Gastrocnemius medialis (tissue), 4 donors: ENCODE measurements at regions not wholly inside any gene's neighbourhood (a gene's known extent, or its start where the extent isn't known, plus 50 kb on each side); places are given as distances from the start of the nearest gene placed in this dataset.

Source experiments
- ATAC-seq, 2 donors: fragments of 150-250 bp; one replicate each; pipeline ENCODE4 v1.9.1; 2016
- DNase-seq, 2 donors: peaks; one replicate each; pipeline ENCODE4 v3.0.0-alpha.2; 2019
- H3K27ac ChIP-seq, 4 donors: fragments of 200-600 bp; sonication (generic); 1 replicate in 1 of 4; 2 replicates in 3 of 4; pipeline ENCODE4 v1.5.1; 2016 to 2018; ENCODE audit warnings: mild to moderate bottlenecking in 2 of 4, moderate library complexity in 1 of 4
- H3K27me3 ChIP-seq, 3 donors: fragments of 200-600 bp; sonication (generic) in 2 of 3; 1 replicate in 1 of 3; 2 replicates in 2 of 3; pipeline versions ENCODE4 v1.5.1 to v1.6.0; 2016 to 2019; ENCODE audit warnings: mild to moderate bottlenecking in 1 of 3, moderate library complexity in 1 of 3
- H3K36me3 ChIP-seq, 2 donors: fragments of 200-600 bp; sonication (generic) in 1 of 2; one replicate each; pipeline ENCODE4 v1.5.1; 2017 to 2018
- H3K4me1 ChIP-seq, 2 donors: fragments of 200-600 bp; sonication (generic) in 1 of 2; one replicate each; pipeline ENCODE4 v1.5.1; 2016 to 2017; ENCODE audit warnings: mild to moderate bottlenecking in 2 of 2
- H3K4me3 ChIP-seq, 4 donors: fragments of 200-600 bp; sonication (generic) in 3 of 4; 1 replicate in 1 of 4; 2 replicates in 3 of 4; pipeline ENCODE4 v1.5.1; 2016 to 2019; ENCODE audit warnings: mild to moderate bottlenecking in 2 of 4
- H3K9me3 ChIP-seq, 3 donors: fragments of 200-600 bp; sonication (generic) in 2 of 3; 1 replicate in 1 of 3; 2 replicates in 2 of 3; pipeline ENCODE4 v1.5.1; 2016 to 2019
- POLR2A ChIP-seq, 2 donors: fragments of 450-650 bp; IDR thresholded peaks; one replicate each; pipeline ENCODE4 v1.6.1; 2017; ENCODE audit warnings: antibody characterized with exemption in 2 of 2, mild to moderate bottlenecking in 2 of 2, moderate library complexity in 2 of 2
- in situ Hi-C, 4 donors: fragments of 200-750 bp; cut with MboI; loops; one replicate each; pipeline versions ENCODE4 v1.15.0 to v1.8.0; 2017; ENCODE audit warnings: low sequenced_read_pairs in 4 of 4
- intact Hi-C: fragments of 100-400 bp; cut with DNase I; formaldehyde crosslinking; loops from one replicate; pipeline ENCODE4 v1.15.1; 2023; ENCODE audit warnings: low total_unique reads
- TF ChIP-seq, protein P1 (sequence below), 5 experiments: fragments of 450-650 bp in 3 of 5; fragments of 200-600 bp in 2 of 5; sonication (generic) in 2 of 5; IDR thresholded peaks in 4 of 5; conservative IDR thresholded peaks in 1 of 5; 1 replicate in 4 of 5; 2 replicates in 1 of 5; pipeline ENCODE4 v1.5.1; 2016 to 2019; ENCODE audit warnings: antibody characterized with exemption in 5 of 5, mild to moderate bottlenecking in 3 of 5, moderate library complexity in 3 of 5

DNA sequence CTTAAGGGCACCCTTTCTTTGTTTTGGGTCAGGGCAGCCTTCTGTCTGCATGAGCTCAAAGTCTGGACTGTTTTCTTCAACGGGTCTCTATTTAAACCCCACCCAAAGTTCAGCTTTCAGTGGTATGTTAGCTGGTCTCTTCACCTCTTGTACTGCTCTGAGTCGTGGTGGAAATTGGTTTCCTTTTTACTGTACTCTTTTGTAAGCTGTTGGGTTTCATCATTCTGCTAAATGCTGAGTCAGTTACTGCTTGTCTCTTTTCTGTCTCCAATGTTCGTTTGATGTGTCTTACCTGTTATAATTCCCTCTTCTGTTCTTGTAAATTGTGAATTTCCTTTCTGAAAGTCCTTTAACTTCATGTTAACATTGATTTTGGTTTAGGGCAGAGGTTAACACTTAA is 64.1 kb upstream of the MALRD1 start:
- in situ Hi-C loops (no loop called here), intact Hi-C loops (no loop called here)
- Histone ChIP-seq H3K9me3 (no peaks in the 10 kb centered on the region), H3K36me3 (no peaks in the 10 kb centered on the region), H3K4me3 (no peak overlapping the region), H3K27me3 (no peaks in the 10 kb centered on the region), H3K4me1 (no peaks in the 10 kb centered on the region), H3K27ac (no peak overlapping the region)
- TF ChIP-seq, protein P1, sequence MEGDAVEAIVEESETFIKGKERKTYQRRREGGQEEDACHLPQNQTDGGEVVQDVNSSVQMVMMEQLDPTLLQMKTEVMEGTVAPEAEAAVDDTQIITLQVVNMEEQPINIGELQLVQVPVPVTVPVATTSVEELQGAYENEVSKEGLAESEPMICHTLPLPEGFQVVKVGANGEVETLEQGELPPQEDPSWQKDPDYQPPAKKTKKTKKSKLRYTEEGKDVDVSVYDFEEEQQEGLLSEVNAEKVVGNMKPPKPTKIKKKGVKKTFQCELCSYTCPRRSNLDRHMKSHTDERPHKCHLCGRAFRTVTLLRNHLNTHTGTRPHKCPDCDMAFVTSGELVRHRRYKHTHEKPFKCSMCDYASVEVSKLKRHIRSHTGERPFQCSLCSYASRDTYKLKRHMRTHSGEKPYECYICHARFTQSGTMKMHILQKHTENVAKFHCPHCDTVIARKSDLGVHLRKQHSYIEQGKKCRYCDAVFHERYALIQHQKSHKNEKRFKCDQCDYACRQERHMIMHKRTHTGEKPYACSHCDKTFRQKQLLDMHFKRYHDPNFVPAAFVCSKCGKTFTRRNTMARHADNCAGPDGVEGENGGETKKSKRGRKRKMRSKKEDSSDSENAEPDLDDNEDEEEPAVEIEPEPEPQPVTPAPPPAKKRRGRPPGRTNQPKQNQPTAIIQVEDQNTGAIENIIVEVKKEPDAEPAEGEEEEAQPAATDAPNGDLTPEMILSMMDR (IDR thresholded peaks at IDR 0.05 in 4 of 5, conservative IDR thresholded peaks at IDR 0.05 in 1 of 5) = no peak
- no peak for TF ChIP-seq POLR2A (IDR thresholded peaks at IDR 0.05)
- no peak for DNase-seq
- no peak for ATAC-seq

DNA sequence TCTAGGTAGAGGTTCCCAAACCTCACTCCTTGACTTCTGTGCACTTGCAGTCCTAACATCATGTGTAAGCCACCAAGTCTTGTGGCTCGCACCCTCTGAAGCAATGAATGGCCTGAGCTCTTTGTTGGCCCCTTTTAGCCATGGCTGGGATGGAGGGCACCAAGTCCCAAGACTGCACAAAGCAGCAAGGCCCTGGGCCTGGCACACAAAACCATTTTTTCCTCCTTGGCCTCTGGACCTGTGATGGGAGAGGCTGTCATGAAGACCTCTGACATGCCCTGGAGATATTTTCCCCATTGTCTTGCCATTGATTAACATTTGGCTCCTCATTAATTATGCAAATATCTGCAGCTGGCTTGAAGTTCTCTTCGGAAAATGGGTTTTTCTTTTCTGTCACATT is 60.3 kb upstream of the MALRD1 start:
- H3K4me1 ChIP-seq = no peaks in the 10 kb centered on the region
- intact Hi-C loops = no loop called here
- H3K4me3 ChIP-seq = no peak overlapping the region
- in situ Hi-C loops = no loop called here
- no peaks in the 10 kb centered on the region for H3K9me3 ChIP-seq
- DNase-seq (no peak), ATAC-seq (no peak)
- TF ChIP-seq, protein P1 (IDR thresholded peaks at IDR 0.05 in 4 of 5, conservative IDR thresholded peaks at IDR 0.05 in 1 of 5) = no peak
- no peak for TF ChIP-seq POLR2A (IDR thresholded peaks at IDR 0.05)
- no peaks in the 10 kb centered on the region for H3K27me3 ChIP-seq
- no peaks in the 10 kb centered on the region for H3K36me3 ChIP-seq
- H3K27ac ChIP-seq = no peak overlapping the region
